ENCODE measurements at regions not wholly inside any gene's neighbourhood (a gene's known extent, or its start where the extent isn't known, plus 50 kb on each side); places are given as distances from the start of the nearest gene placed in this dataset.

DNA sequence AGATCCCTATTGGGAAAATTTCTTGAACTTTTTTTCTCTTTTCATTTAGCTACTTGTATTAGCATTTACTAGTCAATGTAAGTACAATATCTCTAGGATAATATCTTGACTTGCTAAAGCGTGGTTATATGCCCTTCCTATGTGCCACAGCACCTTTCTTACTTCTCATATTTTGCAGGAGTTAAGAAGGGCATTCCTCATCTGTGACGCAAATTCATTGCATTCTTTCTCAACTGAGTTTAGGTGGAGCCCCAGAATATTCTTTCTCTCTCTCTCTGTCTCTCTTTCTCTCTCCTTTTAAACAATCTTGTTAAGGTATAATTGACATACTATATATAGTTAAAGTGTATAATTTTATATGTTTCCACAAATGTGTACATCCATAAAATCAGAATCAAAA lies 266.1 kb downstream of the RAB38 start:
- ATAC-seq = no peak
- TF ChIP-seq, protein P1, sequence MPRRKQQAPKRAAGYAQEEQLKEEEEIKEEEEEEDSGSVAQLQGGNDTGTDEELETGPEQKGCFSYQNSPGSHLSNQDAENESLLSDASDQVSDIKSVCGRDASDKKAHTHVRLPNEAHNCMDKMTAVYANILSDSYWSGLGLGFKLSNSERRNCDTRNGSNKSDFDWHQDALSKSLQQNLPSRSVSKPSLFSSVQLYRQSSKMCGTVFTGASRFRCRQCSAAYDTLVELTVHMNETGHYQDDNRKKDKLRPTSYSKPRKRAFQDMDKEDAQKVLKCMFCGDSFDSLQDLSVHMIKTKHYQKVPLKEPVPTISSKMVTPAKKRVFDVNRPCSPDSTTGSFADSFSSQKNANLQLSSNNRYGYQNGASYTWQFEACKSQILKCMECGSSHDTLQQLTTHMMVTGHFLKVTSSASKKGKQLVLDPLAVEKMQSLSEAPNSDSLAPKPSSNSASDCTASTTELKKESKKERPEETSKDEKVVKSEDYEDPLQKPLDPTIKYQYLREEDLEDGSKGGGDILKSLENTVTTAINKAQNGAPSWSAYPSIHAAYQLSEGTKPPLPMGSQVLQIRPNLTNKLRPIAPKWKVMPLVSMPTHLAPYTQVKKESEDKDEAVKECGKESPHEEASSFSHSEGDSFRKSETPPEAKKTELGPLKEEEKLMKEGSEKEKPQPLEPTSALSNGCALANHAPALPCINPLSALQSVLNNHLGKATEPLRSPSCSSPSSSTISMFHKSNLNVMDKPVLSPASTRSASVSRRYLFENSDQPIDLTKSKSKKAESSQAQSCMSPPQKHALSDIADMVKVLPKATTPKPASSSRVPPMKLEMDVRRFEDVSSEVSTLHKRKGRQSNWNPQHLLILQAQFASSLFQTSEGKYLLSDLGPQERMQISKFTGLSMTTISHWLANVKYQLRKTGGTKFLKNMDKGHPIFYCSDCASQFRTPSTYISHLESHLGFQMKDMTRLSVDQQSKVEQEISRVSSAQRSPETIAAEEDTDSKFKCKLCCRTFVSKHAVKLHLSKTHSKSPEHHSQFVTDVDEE (CRISPR knock-in tag; IDR thresholded peaks at IDR 0.05) = no peak

DNA sequence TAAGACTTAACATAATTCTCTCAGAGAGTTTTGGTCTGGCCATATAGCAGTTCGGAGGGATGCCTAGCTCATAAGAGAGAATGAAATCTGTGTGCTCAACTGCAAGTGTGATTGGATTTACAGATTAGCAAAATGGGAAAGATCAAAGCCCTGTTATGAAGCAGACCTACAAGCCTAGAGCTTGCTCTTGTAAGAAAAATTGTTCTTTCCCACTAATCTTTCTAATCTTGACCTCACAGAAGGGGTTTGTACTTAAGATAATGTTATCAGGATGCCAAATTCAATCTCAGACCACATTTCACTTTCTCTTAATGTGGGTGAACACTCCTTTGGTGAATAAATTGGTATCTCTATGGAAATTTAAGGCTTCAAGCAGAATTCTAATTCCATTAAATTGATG lies 267.2 kb downstream of the RAB38 start:
- ATAC-seq = no peak
- TF ChIP-seq BACH2 (CRISPR knock-in tag; IDR thresholded peaks at IDR 0.05; ENCODE audit: borderline replicate concordance) (no peak), ZC3H10 (CRISPR knock-in tag; IDR thresholded peaks at IDR 0.05) (no peak), ZFP3 (CRISPR knock-in tag; IDR thresholded peaks at IDR 0.05) (no peak), TOX (CRISPR knock-in tag; IDR thresholded peaks at IDR 0.05; ENCODE audit: borderline replicate concordance) (no peak), CSDC2 (CRISPR knock-in tag; IDR thresholded peaks at IDR 0.05) (no peak), GLIS3 (CRISPR knock-in tag; IDR thresholded peaks at IDR 0.05) (no peak), PPARA (CRISPR knock-in tag; IDR thresholded peaks at IDR 0.05; ENCODE audit: borderline replicate concordance) (no peak), ARNTL (CRISPR knock-in tag; IDR thresholded peaks at IDR 0.05; ENCODE audit: borderline replicate concordance, low read depth) (no peak), ZNF70 (CRISPR knock-in tag; IDR thresholded peaks at IDR 0.05) (no peak)
- TF ChIP-seq, protein P2, sequence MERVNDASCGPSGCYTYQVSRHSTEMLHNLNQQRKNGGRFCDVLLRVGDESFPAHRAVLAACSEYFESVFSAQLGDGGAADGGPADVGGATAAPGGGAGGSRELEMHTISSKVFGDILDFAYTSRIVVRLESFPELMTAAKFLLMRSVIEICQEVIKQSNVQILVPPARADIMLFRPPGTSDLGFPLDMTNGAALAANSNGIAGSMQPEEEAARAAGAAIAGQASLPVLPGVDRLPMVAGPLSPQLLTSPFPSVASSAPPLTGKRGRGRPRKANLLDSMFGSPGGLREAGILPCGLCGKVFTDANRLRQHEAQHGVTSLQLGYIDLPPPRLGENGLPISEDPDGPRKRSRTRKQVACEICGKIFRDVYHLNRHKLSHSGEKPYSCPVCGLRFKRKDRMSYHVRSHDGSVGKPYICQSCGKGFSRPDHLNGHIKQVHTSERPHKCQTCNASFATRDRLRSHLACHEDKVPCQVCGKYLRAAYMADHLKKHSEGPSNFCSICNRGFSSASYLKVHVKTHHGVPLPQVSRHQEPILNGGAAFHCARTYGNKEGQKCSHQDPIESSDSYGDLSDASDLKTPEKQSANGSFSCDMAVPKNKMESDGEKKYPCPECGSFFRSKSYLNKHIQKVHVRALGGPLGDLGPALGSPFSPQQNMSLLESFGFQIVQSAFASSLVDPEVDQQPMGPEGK (CRISPR knock-in tag; IDR thresholded peaks at IDR 0.05; ENCODE audit: borderline replicate concordance) = no peak
- TF ChIP-seq, protein P3, sequence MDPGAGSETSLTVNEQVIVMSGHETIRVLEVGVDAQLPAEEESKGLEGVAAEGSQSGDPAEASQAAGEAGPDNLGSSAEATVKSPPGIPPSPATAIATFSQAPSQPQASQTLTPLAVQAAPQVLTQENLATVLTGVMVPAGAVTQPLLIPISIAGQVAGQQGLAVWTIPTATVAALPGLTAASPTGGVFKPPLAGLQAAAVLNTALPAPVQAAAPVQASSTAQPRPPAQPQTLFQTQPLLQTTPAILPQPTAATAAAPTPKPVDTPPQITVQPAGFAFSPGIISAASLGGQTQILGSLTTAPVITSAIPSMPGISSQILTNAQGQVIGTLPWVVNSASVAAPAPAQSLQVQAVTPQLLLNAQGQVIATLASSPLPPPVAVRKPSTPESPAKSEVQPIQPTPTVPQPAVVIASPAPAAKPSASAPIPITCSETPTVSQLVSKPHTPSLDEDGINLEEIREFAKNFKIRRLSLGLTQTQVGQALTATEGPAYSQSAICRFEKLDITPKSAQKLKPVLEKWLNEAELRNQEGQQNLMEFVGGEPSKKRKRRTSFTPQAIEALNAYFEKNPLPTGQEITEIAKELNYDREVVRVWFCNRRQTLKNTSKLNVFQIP (CRISPR knock-in tag; IDR thresholded peaks at IDR 0.05; ENCODE audit: borderline replicate concordance, low read depth) = no peak
- TF ChIP-seq, protein P4, sequence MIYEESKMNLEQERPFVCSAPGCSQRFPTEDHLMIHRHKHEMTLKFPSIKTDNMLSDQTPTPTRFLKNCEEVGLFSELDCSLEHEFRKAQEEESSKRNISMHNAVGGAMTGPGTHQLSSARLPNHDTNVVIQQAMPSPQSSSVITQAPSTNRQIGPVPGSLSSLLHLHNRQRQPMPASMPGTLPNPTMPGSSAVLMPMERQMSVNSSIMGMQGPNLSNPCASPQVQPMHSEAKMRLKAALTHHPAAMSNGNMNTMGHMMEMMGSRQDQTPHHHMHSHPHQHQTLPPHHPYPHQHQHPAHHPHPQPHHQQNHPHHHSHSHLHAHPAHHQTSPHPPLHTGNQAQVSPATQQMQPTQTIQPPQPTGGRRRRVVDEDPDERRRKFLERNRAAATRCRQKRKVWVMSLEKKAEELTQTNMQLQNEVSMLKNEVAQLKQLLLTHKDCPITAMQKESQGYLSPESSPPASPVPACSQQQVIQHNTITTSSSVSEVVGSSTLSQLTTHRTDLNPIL (CRISPR knock-in tag; IDR thresholded peaks at IDR 0.05; ENCODE audit: low read depth) = no peak
- TF ChIP-seq, protein P1 (CRISPR knock-in tag; IDR thresholded peaks at IDR 0.05) = no peak

DNA sequence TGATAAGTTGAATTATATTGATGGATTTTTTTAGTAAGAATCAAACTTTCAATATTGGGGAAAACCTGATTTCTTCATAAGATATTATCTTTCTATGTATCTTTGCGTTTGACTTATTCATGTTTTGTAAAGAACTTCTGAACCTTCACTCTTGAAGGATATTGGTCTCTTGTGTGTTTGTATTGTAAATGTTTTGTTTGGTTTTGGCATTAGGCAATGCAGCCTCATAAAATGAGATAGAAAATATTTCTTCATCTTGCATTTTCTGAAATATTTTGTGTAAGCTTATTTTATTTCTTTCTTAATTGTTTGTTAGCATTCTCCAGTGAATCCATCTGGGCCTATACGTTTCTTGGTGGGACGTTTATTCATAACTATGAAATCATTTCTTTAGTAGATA lies 271.9 kb downstream of the RAB38 start:
- TF ChIP-seq ZFP3 (CRISPR knock-in tag; IDR thresholded peaks at IDR 0.05) = no peak
- TF ChIP-seq ZNF565 (CRISPR knock-in tag; conservative IDR thresholded peaks at IDR 0.05; ENCODE audit: low read depth) = no peak
- no peak for TF ChIP-seq ZC3H10 (CRISPR knock-in tag; IDR thresholded peaks at IDR 0.05)
- no peak for TF ChIP-seq ARNTL (CRISPR knock-in tag; IDR thresholded peaks at IDR 0.05; ENCODE audit: borderline replicate concordance, low read depth)
- no peak for TF ChIP-seq TCF4 (CRISPR knock-in tag; IDR thresholded peaks at IDR 0.05; ENCODE audit: borderline replicate concordance)
- TF ChIP-seq CSDC2 (CRISPR knock-in tag; IDR thresholded peaks at IDR 0.05) = no peak
- no peak for TF ChIP-seq ZNF8 (CRISPR knock-in tag; IDR thresholded peaks at IDR 0.05)
- no peak for TF ChIP-seq PPARA (CRISPR knock-in tag; IDR thresholded peaks at IDR 0.05; ENCODE audit: borderline replicate concordance)
- TF ChIP-seq, protein P2 (CRISPR knock-in tag; IDR thresholded peaks at IDR 0.05; ENCODE audit: borderline replicate concordance) = no peak
- TF ChIP-seq ISL1 (CRISPR knock-in tag; IDR thresholded peaks at IDR 0.05) = no peak
- TF ChIP-seq, protein P5, sequence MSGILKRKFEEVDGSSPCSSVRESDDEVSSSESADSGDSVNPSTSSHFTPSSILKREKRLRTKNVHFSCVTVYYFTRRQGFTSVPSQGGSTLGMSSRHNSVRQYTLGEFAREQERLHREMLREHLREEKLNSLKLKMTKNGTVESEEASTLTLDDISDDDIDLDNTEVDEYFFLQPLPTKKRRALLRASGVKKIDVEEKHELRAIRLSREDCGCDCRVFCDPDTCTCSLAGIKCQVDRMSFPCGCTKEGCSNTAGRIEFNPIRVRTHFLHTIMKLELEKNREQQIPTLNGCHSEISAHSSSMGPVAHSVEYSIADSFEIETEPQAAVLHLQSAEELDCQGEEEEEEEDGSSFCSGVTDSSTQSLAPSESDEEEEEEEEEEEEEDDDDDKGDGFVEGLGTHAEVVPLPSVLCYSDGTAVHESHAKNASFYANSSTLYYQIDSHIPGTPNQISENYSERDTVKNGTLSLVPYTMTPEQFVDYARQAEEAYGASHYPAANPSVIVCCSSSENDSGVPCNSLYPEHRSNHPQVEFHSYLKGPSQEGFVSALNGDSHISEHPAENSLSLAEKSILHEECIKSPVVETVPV (CRISPR knock-in tag; IDR thresholded peaks at IDR 0.05) = no peak
- no peak for TF ChIP-seq TOX (CRISPR knock-in tag; IDR thresholded peaks at IDR 0.05; ENCODE audit: borderline replicate concordance)
- TF ChIP-seq, protein P1 (CRISPR knock-in tag; IDR thresholded peaks at IDR 0.05) = no peak
- no peak for TF ChIP-seq GLIS3 (CRISPR knock-in tag; IDR thresholded peaks at IDR 0.05)
- TF ChIP-seq ZNF70 (CRISPR knock-in tag; IDR thresholded peaks at IDR 0.05) = no peak
- no peak for ATAC-seq
